SIG-M5 (cell line): ENCODE measurements at regions not wholly inside any gene's neighbourhood (a gene's known extent, or its start where the extent isn't known, plus 50 kb on each side); places are given as distances from the start of the nearest gene placed in this dataset.
"Not testable (repeated sequence)": the region's sequence is repeated elsewhere in the genome, so short reads cannot be mapped to it uniquely, and the experiment has no call there.

Experiments used
- DNase-seq: peaks from one replicate; lab custom pipeline; 2025; lab: John Stamatoyannopoulos, UW

- DNase-seq = no peak
Observed at GRCh38 chr3:89533275-89533674, 425.9 kb downstream of the EPHA3 start.

GRCh38 chr3:89554587-89554986, 447.2 kb downstream of the EPHA3 start:
- not testable (repeated sequence) for DNase-seq

- DNase-seq = no peak
Observed at GRCh38 chr3:89558711-89559110, 451.3 kb downstream of the EPHA3 start.

GRCh38 chr3:89560568-89560967, 453.1 kb downstream of the EPHA3 start:
- no peak for DNase-seq

- DNase-seq = no peak
Observed at GRCh38 chr3:89562373-89562772, 455.0 kb downstream of the EPHA3 start.

GRCh38 chr3:89565098-89565497, 457.7 kb downstream of the EPHA3 start:
- no peak for DNase-seq

GRCh38 chr3:89570465-89570864, 463.0 kb downstream of the EPHA3 start:
- DNase-seq = no peak

GRCh38 chr3:89571298-89571697, 463.9 kb downstream of the EPHA3 start:
- DNase-seq = no peak

- DNase-seq = no peak
Observed at GRCh38 chr3:89571707-89572106, 464.3 kb downstream of the EPHA3 start.

GRCh38 chr3:89572261-89572660, 464.8 kb downstream of the EPHA3 start:
- no peak for DNase-seq

- no peak for DNase-seq
Observed at GRCh38 chr3:89576417-89576816, 469.0 kb downstream of the EPHA3 start.

GRCh38 chr3:89577637-89578530, 470.5 kb downstream of the EPHA3 start:
- DNase-seq = no peak

GRCh38 chr3:89580859-89581258, 473.4 kb downstream of the EPHA3 start:
- DNase-seq = no peak

- DNase-seq = no peak
Observed at GRCh38 chr3:89584398-89584797, 477.0 kb downstream of the EPHA3 start.

- DNase-seq = no peak
Observed at GRCh38 chr3:89586256-89586655, 478.8 kb downstream of the EPHA3 start.

- DNase-seq = no peak
Observed at GRCh38 chr3:89586676-89587075, 479.3 kb downstream of the EPHA3 start.

GRCh38 chr3:89606151-89606550, 498.7 kb downstream of the EPHA3 start:
- no peak for DNase-seq

- DNase-seq = no peak
Observed at GRCh38 chr3:89612027-89612426, 504.6 kb downstream of the EPHA3 start.

- no peak for DNase-seq
Observed at GRCh38 chr3:89613241-89613640, 505.8 kb downstream of the EPHA3 start.

- DNase-seq = no peak
Observed at GRCh38 chr3:89617706-89618105, 510.3 kb downstream of the EPHA3 start.

GRCh38 chr3:89619263-89619662, 511.8 kb downstream of the EPHA3 start:
- DNase-seq = no peak

- no peak for DNase-seq
Observed at GRCh38 chr3:89622063-89622700, 514.8 kb downstream of the EPHA3 start.

- DNase-seq = no peak
Observed at GRCh38 chr3:89624494-89624893, 517.1 kb downstream of the EPHA3 start.
